ENCODE measurements at regions not wholly inside any gene's neighbourhood (a gene's known extent, or its start where the extent isn't known, plus 50 kb on each side); places are given as distances from the start of the nearest gene placed in this dataset.

GRCh38 chr2:8222979-8223694 is 458.7 kb upstream of the ID2 start:
- Histone ChIP-seq H2BK5ac (ENCODE audit: insufficient read length, low read length) (no peak overlapping the region), H3K79me1 (ENCODE audit: insufficient read depth, low read depth, low read length, poor library complexity, severe bottlenecking) (no peaks in the 10 kb centered on the region), H3K56ac (ENCODE audit: insufficient read length, low read depth, low read length) (no peak overlapping the region), H3K4ac (ENCODE audit: low read depth, low read length) (no peak overlapping the region), H3K4me2 (ENCODE audit: insufficient read depth, insufficient read length, low read length) (no peak overlapping the region), H3K14ac (ENCODE audit: insufficient read depth, low read length) (no peak overlapping the region), H3K4me1 (ENCODE audit: insufficient read depth, low read length) (no peaks in the 10 kb centered on the region; the same call in 1 of the 2 replicates), H3K9ac (ENCODE audit: extremely low read depth, insufficient read length, low read length) (no peak overlapping the region), H2BK120ac (ENCODE audit: low read depth, low read length, poor library complexity, severe bottlenecking) (no peak overlapping the region), H2AFZ (ENCODE audit: low read length) (no peak overlapping the region), H3K27me3 (ENCODE audit: insufficient read depth, low read length) (no peaks in the 10 kb centered on the region), H2BK15ac (ENCODE audit: low read depth, low read length) (no peak overlapping the region), H4K5ac (ENCODE audit: insufficient read length, low read depth, low read length) (no peak overlapping the region), H2AK5ac (ENCODE audit: insufficient read length, low read length) (no peak overlapping the region), H2BK20ac (ENCODE audit: low read depth, low read length, poor library complexity, severe bottlenecking) (no peak overlapping the region), H4K20me1 (ENCODE audit: control insufficient read depth, insufficient read depth, insufficient read length) (no peaks in the 10 kb centered on the region), H3K27ac (ENCODE audit: insufficient read length, low read depth, low read length) (no peak overlapping the region), H3K18ac (ENCODE audit: insufficient read length, low read depth, low read length) (no peak overlapping the region), H3K23ac (ENCODE audit: insufficient read length, low read depth, low read length) (no peak overlapping the region), H4K8ac (replicated peaks; ENCODE audit: insufficient read length, low read depth, low read length) (no peak overlapping the region), H3K9me3 (ENCODE audit: control insufficient read depth, low read depth, low read length) (no peaks in the 10 kb centered on the region), H2BK12ac (ENCODE audit: insufficient read length, low read depth, low read length) (no peak overlapping the region), H3T11ph (ENCODE audit: low read length) (no peak overlapping the region), H4K91ac (ENCODE audit: insufficient read length, low read depth, low read length) (no peak overlapping the region), H3K23me2 (ENCODE audit: insufficient read length, low read depth, low read length, poor library complexity, severe bottlenecking) (no peaks in the 10 kb centered on the region), H3K79me2 (ENCODE audit: insufficient read depth, low read length) (no peaks in the 10 kb centered on the region)
- H3K4me1 Mint-ChIP-seq: peaks cover 28 to 34% of the 10 kb centered on the region in 2 experiments
- no peak for TF ChIP-seq CTCF (conservative IDR thresholded peaks at IDR 0.05)
- peak overlapping the region in 1 of 3 experiments; percentile 18; a peak in 1 of 7 replicates for H3K27ac Mint-ChIP-seq
- H3K9me3 Mint-ChIP-seq: no peaks in the 10 kb centered on the region; a peak in 1 of 5 replicates
- peaks cover 3% of the 10 kb centered on the region; the same call in 1 of the 2 replicates for H3K27me3 Mint-ChIP-seq (ENCODE audit: low read depth)
- no peak overlapping the region for H3K4me3 Mint-ChIP-seq
- H3K36me3 Mint-ChIP-seq (ENCODE audit: insufficient read depth in 1 of 3, low read depth in 3 of 3): no peaks in the 10 kb centered on the region; a peak in 2 of 7 replicates
- no CpG with 5 or more reads among the region's 9 CpGs for WGBS (ENCODE audit: extremely low coverage, insufficient read length, low lambda C conversion rate)
- no peak for DNase-seq

Measured in H9 (cell line).